HEK293 (cell line): ENCODE measurements at regions not wholly inside any gene's neighbourhood (a gene's known extent, or its start where the extent isn't known, plus 50 kb on each side); places are given as distances from the start of the nearest gene placed in this dataset.

Experiments
- CTCF ChIA-PET: fragments of 350-600 bp; formaldehyde crosslinking; extraction: SDS; loops from one replicate; lab custom pipeline; 2021; ENCODE audit warnings: antibody characterized with exemption; lab: Yijun Ruan, JAX
- POLR2A ChIA-PET: fragments of 300-600 bp; formaldehyde crosslinking; extraction: SDS; loops from one replicate; lab custom pipeline; 2020; ENCODE audit warnings: antibody characterized with exemption, inconsistent platforms; lab: Yijun Ruan, JAX
- H3K27ac ChIP-seq: fragments of 200-500 bp; sonication (Bioruptor generic); 2 replicates; pipeline ENCODE4 v1.5.1; 2014; ENCODE audit warnings: low read depth, low read length, control low read depth, inconsistent platforms; ENCODE audit errors: extremely low read depth
- H3K36me3 ChIP-seq, 2 experiments: fragments of 200-500 bp in 1 of 2; sonication (Bioruptor generic) in 1 of 2; 1 replicate in 1 of 2; 2 replicates in 1 of 2; pipeline ENCODE4 v1.5.1; 2014 to 2017; ENCODE audit warnings: inconsistent platforms in 2 of 2, low read length in 2 of 2; ENCODE audit not compliant: control insufficient read depth in 2 of 2, insufficient read depth in 1 of 2
- H3K4me1 ChIP-seq: fragments of 200-500 bp; sonication (Bioruptor generic); 2 replicates; pipeline ENCODE4 v1.5.1; 2014; ENCODE audit warnings: mild to moderate bottlenecking, low read length, inconsistent platforms; ENCODE audit not compliant: control insufficient read depth, insufficient read depth
- H3K4me3 ChIP-seq: 2 replicates; pipeline ENCODE4 v1.5.1; 2011; ENCODE audit warnings: low read depth, mild to moderate bottlenecking, control low read depth, low read length, moderate library complexity
- H3K9me3 ChIP-seq: fragments of 200-500 bp; sonication (Bioruptor generic); 2 replicates; pipeline ENCODE4 v1.5.1; 2014; ENCODE audit warnings: low read depth, low read length, inconsistent platforms; ENCODE audit not compliant: control insufficient read depth, insufficient read depth
- GFI1B ChIP-seq: fragments of 450-650 bp; formaldehyde crosslinking; IDR thresholded peaks from 2 replicates; pipeline ENCODE4 v1.5.1; 2016; ENCODE audit warnings: missing biosample characterization, missing genetic modification characterization
- GLI2 ChIP-seq: fragments of 450-650 bp; formaldehyde crosslinking; IDR thresholded peaks from 2 replicates; pipeline ENCODE4; 2017; ENCODE audit warnings: missing biosample characterization, missing genetic modification characterization, low read depth, borderline replicate concordance
- KLF17 ChIP-seq: fragments of 450-650 bp; formaldehyde crosslinking; IDR thresholded peaks from 2 replicates; pipeline ENCODE4 v1.5.1; 2016; ENCODE audit warnings: missing biosample characterization, missing genetic modification characterization
- OSR2 ChIP-seq: fragments of 450-650 bp; formaldehyde crosslinking; IDR thresholded peaks from 2 replicates; pipeline ENCODE4 v1.5.1; 2016; ENCODE audit warnings: missing biosample characterization, missing genetic modification characterization
- PBX3 ChIP-seq: sonication (generic); formaldehyde crosslinking; IDR thresholded peaks from 2 replicates; pipeline ENCODE4 v1.8.1; 2022; ENCODE audit warnings: mild to moderate bottlenecking, moderate library complexity, missing genetic modification reagents
- PRDM1 ChIP-seq: fragments of 450-650 bp; formaldehyde crosslinking; IDR thresholded peaks from 2 replicates; pipeline ENCODE4; 2016; ENCODE audit warnings: missing biosample characterization, missing genetic modification characterization
- WT1 ChIP-seq: fragments of 450-650 bp; formaldehyde crosslinking; IDR thresholded peaks from 2 replicates; pipeline ENCODE4 v1.5.1; 2016; ENCODE audit warnings: missing biosample characterization, missing genetic modification characterization
- YY2 ChIP-seq: fragments of 450-650 bp; formaldehyde crosslinking; IDR thresholded peaks from 2 replicates; pipeline ENCODE4 v1.5.1; 2016; ENCODE audit warnings: missing biosample characterization, missing genetic modification characterization
- ZBTB7A ChIP-seq: fragments of 450-650 bp; formaldehyde crosslinking; IDR thresholded peaks from 2 replicates; pipeline ENCODE4 v1.5.1; 2016; ENCODE audit warnings: low read depth, missing biosample characterization, missing genetic modification characterization
- ZEB2 ChIP-seq: fragments of 450-650 bp; formaldehyde crosslinking; IDR thresholded peaks from 2 replicates; pipeline ENCODE4 v1.5.1; 2016; ENCODE audit warnings: missing biosample characterization, missing genetic modification characterization
- ZFP41 ChIP-seq: fragments of 450-650 bp; formaldehyde crosslinking; IDR thresholded peaks from 2 replicates; pipeline ENCODE4 v1.5.1; 2016; ENCODE audit warnings: missing biosample characterization, missing genetic modification characterization, borderline replicate concordance
- ZIC2 ChIP-seq: fragments of 450-650 bp; formaldehyde crosslinking; IDR thresholded peaks from 2 replicates; pipeline ENCODE4 v1.5.1; 2016; ENCODE audit warnings: missing biosample characterization, missing genetic modification characterization
- ZNF132 ChIP-seq: fragments of 450-650 bp; formaldehyde crosslinking; IDR thresholded peaks from 2 replicates; pipeline ENCODE4 v1.5.1; 2017; ENCODE audit warnings: missing biosample characterization, missing genetic modification characterization, borderline replicate concordance
- ZNF26 ChIP-seq: fragments of 450-650 bp; formaldehyde crosslinking; IDR thresholded peaks from 2 replicates; pipeline ENCODE4 v1.5.1; 2016; ENCODE audit warnings: missing biosample characterization, missing genetic modification characterization
- ZNF350 ChIP-seq: fragments of 450-650 bp; formaldehyde crosslinking; IDR thresholded peaks from 2 replicates; pipeline ENCODE4 v1.5.0; 2017; ENCODE audit warnings: missing biosample characterization, mild to moderate bottlenecking, missing genetic modification characterization
- ZNF354C ChIP-seq: fragments of 450-650 bp; formaldehyde crosslinking; IDR thresholded peaks from 2 replicates; pipeline ENCODE4 v1.5.1; 2016; ENCODE audit warnings: missing biosample characterization, missing genetic modification characterization, low read depth, borderline replicate concordance
- ZNF391 ChIP-seq: fragments of 450-650 bp; formaldehyde crosslinking; IDR thresholded peaks from 2 replicates; pipeline ENCODE4 v1.5.1; 2016; ENCODE audit warnings: low read depth, missing biosample characterization, missing genetic modification characterization, borderline replicate concordance
- ZNF416 ChIP-seq: fragments of 450-650 bp; formaldehyde crosslinking; IDR thresholded peaks from 2 replicates; pipeline ENCODE4 v1.5.1; 2016; ENCODE audit warnings: missing biosample characterization, missing genetic modification characterization
- ZNF473 ChIP-seq: fragments of 450-650 bp; formaldehyde crosslinking; IDR thresholded peaks from 2 replicates; pipeline ENCODE4 v1.5.1; 2017; ENCODE audit warnings: missing biosample characterization, missing genetic modification characterization
- ZNF544 ChIP-seq: fragments of 450-650 bp; formaldehyde crosslinking; IDR thresholded peaks from 2 replicates; pipeline ENCODE4 v1.5.0; 2017; ENCODE audit warnings: missing biosample characterization, missing genetic modification characterization
- ZNF596 ChIP-seq: fragments of 450-650 bp; IDR thresholded peaks from 2 replicates; pipeline ENCODE4 v1.5.0; 2018; ENCODE audit warnings: missing biosample characterization, mild to moderate bottlenecking, missing genetic modification characterization, moderate library complexity
- ZNF623 ChIP-seq: fragments of 450-650 bp; formaldehyde crosslinking; IDR thresholded peaks from 2 replicates; pipeline ENCODE4 v1.5.1; 2016; ENCODE audit warnings: missing biosample characterization, missing genetic modification characterization
- ZNF776 ChIP-seq: fragments of 450-650 bp; formaldehyde crosslinking; IDR thresholded peaks from 2 replicates; pipeline ENCODE4 v1.5.0; 2017; ENCODE audit warnings: missing biosample characterization, missing genetic modification characterization, borderline replicate concordance
- ZNF785 ChIP-seq: fragments of 450-650 bp; formaldehyde crosslinking; IDR thresholded peaks from 2 replicates; pipeline ENCODE4 v1.5.1; 2016; ENCODE audit warnings: missing biosample characterization, missing genetic modification characterization

- TF ChIP-seq GFI1B, result no peak
- TF ChIP-seq ZNF785, result no peak
- no peak for TF ChIP-seq ZNF26 (tag by site-specific recombination)
- TF ChIP-seq ZNF354C (tag by site-specific recombination), result no peak
- TF ChIP-seq ZIC2 (tag by site-specific recombination), result no peak
- no peak for TF ChIP-seq KLF17 (tag by site-specific recombination)
These were observed 78.8 kb downstream of the SOX2 start (continued) for GRCh38 chr3:181790561-181790960.

- ChIA-PET CTCF (no interaction called here), POLR2A (interaction anchor here (0.5 kb wide), 1 partner anchor 13 kb away, joined by 3 read pairs; no protein-coding TSS in a partner anchor)
- Histone ChIP-seq H3K4me3 (no peak overlapping the region), H3K27ac (no peak overlapping the region), H3K4me1 (no peaks in the 10 kb centered on the region), H3K9me3 (no peaks in the 10 kb centered on the region), H3K36me3 (no peaks in the 10 kb centered on the region)
- no peak for TF ChIP-seq ZNF544 (tag by site-specific recombination)
- TF ChIP-seq PRDM1, result no peak
- no peak for TF ChIP-seq ZNF776 (tag by site-specific recombination)
- no peak for TF ChIP-seq ZEB2
- no peak for TF ChIP-seq ZBTB7A (tag by site-specific recombination)
- no peak for TF ChIP-seq ZNF391 (tag by site-specific recombination)
- no peak for TF ChIP-seq WT1
- TF ChIP-seq GLI2 (tag by site-specific recombination), result no peak
These were observed 79.6 kb downstream of the SOX2 start for GRCh38 chr3:181791056-181791955.

DNA sequence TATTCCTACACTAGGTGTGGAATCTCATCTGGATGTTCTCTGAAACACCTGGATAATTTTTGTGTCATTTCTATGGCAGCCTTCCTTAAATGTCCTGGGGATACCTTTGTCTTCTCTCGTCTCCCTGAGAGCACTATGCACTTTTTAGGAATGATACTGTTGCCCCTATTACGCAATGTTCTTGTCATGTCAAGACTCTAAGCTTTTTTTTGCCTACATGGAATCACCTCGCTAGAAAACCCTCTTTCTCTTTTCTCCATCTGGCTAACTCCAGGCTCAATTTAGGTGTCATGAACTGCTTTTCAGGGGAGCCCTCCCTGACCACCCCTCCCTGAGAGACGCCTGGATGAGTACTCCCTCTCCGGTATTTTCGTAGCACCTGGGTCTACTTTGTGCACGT, 81.3 kb downstream of the SOX2 start:
- Histone ChIP-seq H3K36me3 (no peaks in the 10 kb centered on the region), H3K4me1 (no peaks in the 10 kb centered on the region), H3K9me3 (no peaks in the 10 kb centered on the region), H3K4me3 (no peak overlapping the region), H3K27ac (no peak overlapping the region)
- POLR2A ChIA-PET, result no interaction called here
- CTCF ChIA-PET, result no interaction called here
- TF ChIP-seq OSR2 (no peak), ZFP41 (tag by site-specific recombination) (no peak)

DNA sequence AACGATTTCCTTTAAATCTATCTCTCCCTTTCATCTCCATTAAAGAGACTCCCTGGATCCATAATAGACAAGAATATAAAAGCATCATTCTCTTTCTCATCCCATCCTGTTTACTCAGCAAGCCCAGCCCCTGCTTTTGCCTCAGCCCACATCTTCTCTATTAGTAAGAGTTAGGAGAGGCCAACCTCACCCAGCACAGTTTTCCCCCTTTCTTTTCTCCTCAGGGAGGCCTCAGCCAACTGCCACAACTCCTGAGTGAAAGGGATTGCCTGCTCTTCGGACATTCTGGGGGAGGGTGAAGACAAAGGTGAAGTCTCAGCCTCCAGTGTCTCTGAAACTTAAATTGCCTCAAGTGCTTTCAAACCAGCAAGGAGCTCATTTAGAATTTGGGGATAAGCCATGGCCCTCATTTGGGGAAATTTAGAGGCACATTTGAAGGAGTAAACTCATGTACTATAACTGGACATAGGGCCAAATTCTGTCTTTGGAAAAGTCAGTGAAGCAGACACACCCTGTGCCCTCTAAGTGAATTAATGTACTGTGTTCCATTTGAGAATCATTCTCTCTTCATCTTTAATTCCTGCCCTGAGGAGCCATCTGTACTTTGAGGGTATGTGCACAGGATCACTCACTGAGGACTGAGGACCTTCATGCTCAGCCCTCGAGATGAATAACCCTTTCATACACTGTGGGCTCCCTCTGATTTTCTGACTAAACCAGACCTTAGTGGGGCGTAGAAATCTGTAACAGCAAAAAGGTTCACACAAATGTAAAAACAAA, 82.5 kb downstream of the SOX2 start:
- Histone ChIP-seq H3K27ac (no peak overlapping the region), H3K4me1 (no peaks in the 10 kb centered on the region), H3K36me3 (no peaks in the 10 kb centered on the region), H3K9me3 (no peaks in the 10 kb centered on the region), H3K4me3 (no peak overlapping the region)
- no peak for TF ChIP-seq ZNF132
- TF ChIP-seq PBX3, result no peak
- no peak for TF ChIP-seq ZNF623 (tag by site-specific recombination)
- no peak for TF ChIP-seq ZNF785
- no peak for TF ChIP-seq ZNF350 (tag by site-specific recombination)
- TF ChIP-seq YY2 (tag by site-specific recombination), result no peak
- no peak for TF ChIP-seq ZNF416 (tag by site-specific recombination)
- TF ChIP-seq ZNF596 (tag by site-specific recombination), result no peak
- TF ChIP-seq KLF17 (tag by site-specific recombination), result no peak
- no peak for TF ChIP-seq ZNF473 (tag by site-specific recombination)
- ChIA-PET CTCF (no interaction called here), POLR2A (no interaction called here)
